Activated T-cell treated with anti-CD3 and anti-CD28 coated beads, Interleukin-2, amount 50 U/mL, for 48 hours (primary cell): ENCODE measurements at regions not wholly inside any gene's neighbourhood (a gene's known extent, or its start where the extent isn't known, plus 50 kb on each side); places are given as distances from the start of the nearest gene placed in this dataset.

Source experiments
- DNase-seq, 2 experiments: peaks; one replicate each; pipeline ENCODE4 v3.0.0-alpha.2; 2020

DNA sequence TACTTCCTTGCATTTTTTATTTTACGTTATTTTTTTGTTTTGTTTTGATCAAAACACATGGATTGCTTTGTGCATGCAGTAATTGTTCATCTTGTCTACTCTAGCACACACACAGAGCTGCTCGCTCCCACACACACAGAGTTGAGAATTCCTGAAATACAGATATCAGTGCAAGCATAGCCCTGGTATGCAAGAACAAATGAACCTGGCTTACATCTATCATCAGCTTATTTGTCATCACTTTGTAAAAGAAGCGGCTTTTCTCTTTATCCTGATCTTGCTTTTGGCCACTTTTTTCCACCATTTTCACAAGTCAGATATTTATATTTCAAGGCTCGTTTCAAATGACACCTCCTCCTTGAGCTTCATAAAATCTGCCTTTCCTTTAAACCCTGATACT is 1435.7 kb downstream of the MAT2B start:
- DNase-seq, result no peak

DNA sequence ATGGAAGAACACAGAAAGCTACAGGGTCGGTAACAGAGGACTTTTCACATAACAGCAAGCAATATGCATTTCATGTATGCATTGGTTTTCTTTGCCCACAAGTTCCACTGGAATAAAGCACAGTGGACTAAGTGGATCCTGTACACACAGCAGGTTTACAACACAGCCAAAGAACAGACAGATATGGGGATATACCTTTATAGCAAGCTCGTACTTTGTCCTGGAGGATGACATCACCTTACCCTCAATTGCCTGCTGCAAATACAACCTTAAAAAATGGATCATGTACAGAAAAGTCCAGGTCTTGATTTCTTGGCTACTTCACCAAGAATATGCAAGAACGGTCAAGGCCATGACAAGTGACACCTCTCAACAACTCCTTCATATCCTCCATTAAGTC is 1445.5 kb downstream of the MAT2B start:
- DNase-seq, result no peak

DNA sequence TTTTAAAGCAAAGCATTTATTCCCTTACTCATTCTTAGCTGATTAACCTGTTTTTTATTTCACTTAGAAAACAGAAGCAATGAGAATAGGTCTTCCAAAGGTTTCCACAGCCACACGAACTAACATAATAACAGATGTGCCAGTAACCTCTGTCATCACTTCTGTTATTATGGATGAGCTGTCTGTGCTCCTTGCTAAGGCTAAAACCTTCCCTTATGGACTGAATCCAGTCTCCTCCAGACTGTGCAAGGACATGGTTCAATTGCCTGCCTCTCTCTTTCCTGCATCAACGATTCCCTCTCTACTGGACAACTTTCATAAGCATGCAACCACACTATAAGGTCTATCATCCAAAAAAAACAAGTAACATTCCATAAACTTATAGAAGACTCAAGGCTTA is 1446.2 kb downstream of the MAT2B start:
- DNase-seq, result no peak

GRCh38 chr5:164958688-164959087 is 1453.3 kb downstream of the MAT2B start:
- no peak for DNase-seq

DNA sequence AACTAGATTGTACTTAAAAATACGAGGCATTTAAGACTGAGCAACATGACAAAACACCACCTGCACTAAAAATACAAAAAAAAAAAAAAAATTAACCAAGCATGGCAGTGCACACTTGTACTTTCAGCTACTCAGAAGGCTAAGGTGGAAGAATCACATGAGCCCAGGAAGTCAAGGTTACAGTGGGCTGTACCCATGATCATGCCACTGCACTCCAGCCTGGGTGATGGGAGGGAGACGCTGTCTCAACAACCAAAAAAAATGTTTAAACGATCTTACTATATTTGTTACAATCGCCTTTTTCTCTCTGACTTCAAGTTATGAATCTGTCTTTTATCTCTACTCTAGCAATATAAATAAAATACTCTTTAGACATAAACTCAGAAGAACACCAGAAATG is 1454.3 kb downstream of the MAT2B start:
- DNase-seq, result no peak

GRCh38 chr5:164962329-164962961 is 1457.0 kb downstream of the MAT2B start:
- DNase-seq, result no peak

DNA sequence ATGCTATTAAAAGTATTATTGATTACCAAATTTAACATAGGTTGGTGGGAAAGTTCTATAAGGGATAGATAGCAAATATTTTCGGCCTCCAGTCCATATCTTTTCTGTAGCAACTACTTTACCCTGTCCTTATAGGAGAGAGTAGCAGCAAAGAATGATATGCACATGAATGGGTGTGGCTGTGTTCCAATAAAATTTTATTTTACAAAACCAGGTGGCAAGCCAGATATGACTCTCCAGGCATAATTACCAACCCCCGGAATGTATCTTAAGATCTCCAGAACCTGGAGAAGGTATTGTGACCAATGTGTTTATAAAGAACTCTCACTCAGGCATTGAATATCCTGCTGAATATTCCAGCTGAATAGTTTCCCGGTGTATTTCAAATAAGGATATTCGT is 1461.2 kb downstream of the MAT2B start:
- DNase-seq, result no peak

GRCh38 chr5:164967354-164967753 is 1461.9 kb downstream of the MAT2B start:
- DNase-seq, result no peak

GRCh38 chr5:164972973-164973372 is 1467.6 kb downstream of the MAT2B start:
- DNase-seq, result no peak

- DNase-seq, result no peak
These were observed 1470.6 kb downstream of the MAT2B start for GRCh38 chr5:164975986-164976385.

DNA sequence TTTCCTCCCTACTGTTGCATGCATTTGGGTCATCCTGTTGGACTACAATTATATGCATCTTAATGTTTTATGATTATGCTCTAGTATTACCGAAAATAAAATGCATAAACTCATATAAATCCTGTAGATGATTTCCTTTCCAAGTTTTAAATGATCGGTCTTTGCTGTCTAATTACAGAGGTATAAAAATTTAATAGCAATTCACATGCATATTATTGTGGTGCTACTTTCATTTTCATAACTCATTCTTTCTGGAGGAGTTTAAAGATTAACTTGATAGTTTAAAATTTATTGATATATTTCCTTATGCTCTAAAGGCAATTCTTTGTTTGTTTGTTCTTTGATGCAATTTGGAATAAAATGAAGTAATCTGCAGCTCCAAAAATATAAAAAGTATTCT is 1475.1 kb downstream of the MAT2B start:
- DNase-seq, result no peak

- DNase-seq, result no peak
These were observed 1492.7 kb downstream of the MAT2B start for GRCh38 chr5:164998142-164998541.

DNA sequence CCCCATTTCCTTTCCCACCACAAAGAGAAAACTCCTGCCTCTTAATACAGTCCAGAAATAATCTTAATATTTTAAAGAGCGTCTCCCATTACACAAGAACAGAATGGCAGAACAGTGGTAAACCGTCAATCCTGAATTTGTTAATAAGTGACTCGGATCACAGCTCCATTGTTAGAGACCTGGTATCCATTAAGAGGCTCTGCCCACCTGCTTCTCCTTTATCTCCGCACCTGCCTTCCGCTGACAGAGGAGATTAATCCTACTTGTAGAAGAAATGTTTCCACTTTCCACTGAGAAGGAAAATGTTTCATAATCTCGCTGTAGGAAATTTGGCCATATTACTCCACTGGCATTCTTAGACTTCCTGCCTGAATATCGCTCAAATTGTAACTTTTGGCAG is 1493.2 kb downstream of the MAT2B start:
- DNase-seq, result no peak

GRCh38 chr5:165000479-165001190 is 1495.2 kb downstream of the MAT2B start:
- no peak for DNase-seq

GRCh38 chr5:165003283-165003682 is 1497.9 kb downstream of the MAT2B start:
- no peak for DNase-seq

- no peak for DNase-seq
These were observed 1498.8 kb downstream of the MAT2B start for GRCh38 chr5:165004175-165004574.

GRCh38 chr5:165014439-165014838 is 1509.0 kb downstream of the MAT2B start:
- no peak for DNase-seq

DNA sequence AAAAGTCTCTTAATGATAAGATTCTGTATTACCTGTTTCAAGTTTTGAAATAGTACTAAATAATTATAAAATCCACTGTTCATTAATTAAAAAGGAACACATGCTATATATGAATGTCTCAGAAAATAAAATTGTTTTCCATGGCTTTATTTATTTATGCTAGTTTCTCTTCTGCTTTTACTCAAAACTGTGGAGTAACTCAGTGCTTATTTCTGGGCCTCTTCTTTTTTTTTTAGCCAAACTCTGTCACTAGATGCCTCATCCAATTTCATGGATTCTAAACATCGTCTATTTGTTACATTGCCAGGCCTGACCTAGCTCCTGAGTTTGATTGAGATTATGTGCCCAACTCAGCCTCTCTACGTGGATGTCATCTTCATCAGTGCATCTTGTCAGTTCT is 1509.7 kb downstream of the MAT2B start:
- DNase-seq, result no peak

DNA sequence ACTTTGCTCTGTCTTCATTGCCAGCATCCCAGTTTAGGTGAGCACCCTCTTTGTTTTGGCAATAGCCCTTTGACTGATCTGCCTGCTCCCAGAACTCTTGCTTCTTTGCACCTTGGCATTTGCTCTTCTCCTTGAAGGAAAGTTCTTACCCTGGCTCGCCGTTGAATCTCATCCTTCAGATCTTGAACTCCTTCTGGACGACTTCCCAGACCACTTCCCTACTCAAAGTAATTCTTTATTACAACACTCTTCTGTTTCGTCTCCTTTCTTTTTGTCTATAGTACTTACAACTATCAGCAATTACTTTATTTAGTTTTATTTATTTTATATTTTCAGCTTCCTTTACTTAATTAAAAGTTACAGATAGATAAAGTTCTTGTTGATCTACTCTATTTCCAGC is 1510.1 kb downstream of the MAT2B start:
- DNase-seq, result no peak

DNA sequence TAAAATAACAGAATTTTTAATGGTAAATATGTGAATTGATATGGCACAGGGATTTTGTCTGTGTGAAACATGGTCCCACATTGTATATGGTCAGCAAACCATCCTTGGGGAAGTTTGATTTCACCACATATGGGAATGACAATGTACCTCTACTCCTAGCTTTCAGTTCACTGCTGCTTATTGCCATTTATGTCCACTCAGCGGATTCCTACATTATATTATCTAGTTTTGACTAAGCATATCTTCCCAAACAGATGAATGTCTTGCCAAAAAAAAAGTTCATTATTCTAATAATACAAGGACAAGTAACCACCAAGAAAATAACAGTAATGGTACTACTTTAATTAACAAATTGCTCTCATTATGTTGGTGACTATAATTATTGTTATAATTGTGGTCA is 1521.6 kb downstream of the MAT2B start:
- DNase-seq, result no peak

GRCh38 chr5:165028356-165028755 is 1522.9 kb downstream of the MAT2B start:
- DNase-seq, result no peak

GRCh38 chr5:165029099-165029870 is 1523.9 kb downstream of the MAT2B start:
- no peak for DNase-seq

- no peak for DNase-seq
These were observed 1525.6 kb downstream of the MAT2B start for GRCh38 chr5:165030971-165031370.

DNA sequence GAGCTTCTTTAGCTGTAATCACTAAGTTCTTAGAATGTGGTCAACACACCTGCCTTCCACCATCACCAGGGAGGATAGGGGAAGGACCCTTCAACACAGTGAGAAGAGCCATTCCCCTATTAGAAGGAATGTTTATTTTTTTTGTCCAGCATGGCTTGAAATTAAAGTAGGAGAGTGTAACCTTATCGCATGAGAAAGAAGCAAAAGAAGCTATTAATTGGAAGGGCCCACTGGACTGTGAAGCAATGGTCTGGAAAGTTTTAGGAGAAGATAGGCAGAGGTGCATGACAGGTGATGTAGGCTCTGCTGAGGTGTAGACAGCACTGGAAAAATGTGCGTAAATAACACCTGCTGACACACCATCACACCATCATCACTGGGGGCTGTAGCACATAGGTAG is 1526.0 kb downstream of the MAT2B start:
- DNase-seq, result no peak
